CD4-positive, alpha-beta T cell (primary cell): ENCODE measurements at regions not wholly inside any gene's neighbourhood (a gene's known extent, or its start where the extent isn't known, plus 50 kb on each side); places are given as distances from the start of the nearest gene placed in this dataset.

Experiments used
- ATAC-seq: fragments of 200-7000 bp; cut with Tn5 transposase; one replicate; pipeline ENCODE4 v1.10.0; 2022; ENCODE audit warnings: mild to moderate bottlenecking; ENCODE audit not compliant: poor library complexity
- CTCF ChIA-PET: fragments of 350-600 bp; sonication (Branson Sonifier 250); formaldehyde crosslinking; loops from one replicate; lab custom pipeline; 2021; ENCODE audit warnings: antibody characterized with exemption, inconsistent platforms; lab: Charles Lee
- POLR2A ChIA-PET: fragments of 350-600 bp; sonication (Branson Sonifier 250); formaldehyde crosslinking; loops from one replicate; lab custom pipeline; 2021; ENCODE audit warnings: antibody characterized with exemption, inconsistent platforms; lab: Charles Lee
- DNase-seq, 14 experiments: peaks; one replicate each; pipeline ENCODE4 v3.0.0-alpha.2; 2013 to 2020; ENCODE audit warnings: mixed read lengths in 2 of 14
- H3K27ac ChIP-seq, 2 donors: one replicate each; pipeline versions ENCODE4 v1.5.1 to v1.7.0; 2013; ENCODE audit warnings: low read length in 2 of 2, low read depth in 1 of 2, mild to moderate bottlenecking in 1 of 2
- H3K27me3 ChIP-seq, 2 experiments: 1 replicate in 1 of 2; 2 replicates in 1 of 2; pipeline versions ENCODE4 v1.6.1 to v1.7.0; 2013; ENCODE audit warnings: low read length in 2 of 2, control low read depth in 1 of 2, mild to moderate bottlenecking in 1 of 2, moderate library complexity in 1 of 2; ENCODE audit not compliant: insufficient read depth in 2 of 2, control insufficient read depth in 1 of 2
- H3K36me3 ChIP-seq: one replicate; pipeline ENCODE4 v1.6.1; 2013; ENCODE audit warnings: low read length, control low read depth; ENCODE audit not compliant: insufficient read depth
- H3K4me1 ChIP-seq: one replicate; pipeline ENCODE4 v1.6.1; 2013; ENCODE audit warnings: low read length, control low read depth; ENCODE audit not compliant: insufficient read depth
- H3K4me3 ChIP-seq: one replicate; pipeline ENCODE4 v1.5.1; 2013; ENCODE audit warnings: mild to moderate bottlenecking, low read length, moderate library complexity
- H3K9me3 ChIP-seq, 2 experiments: 1 replicate in 1 of 2; 2 replicates in 1 of 2; pipeline versions ENCODE4 v1.6.1 to v1.7.0; 2013; ENCODE audit warnings: low read length in 2 of 2, mild to moderate bottlenecking in 2 of 2, control low read depth in 1 of 2, moderate library complexity in 1 of 2; ENCODE audit not compliant: control insufficient read depth in 1 of 2, insufficient read depth in 1 of 2
- H3K27ac Mint-ChIP-seq: one replicate; pipeline ENCODE4 v1.8.0; 2020; ENCODE audit warnings: mixed read lengths
- H3K27me3 Mint-ChIP-seq: one replicate; pipeline ENCODE4 v1.8.0; 2021; ENCODE audit warnings: mixed read lengths
- H3K36me3 Mint-ChIP-seq: one replicate; pipeline ENCODE4 v1.8.0; 2021; ENCODE audit warnings: low read depth, mixed read lengths
- H3K4me1 Mint-ChIP-seq: one replicate; pipeline ENCODE4 v1.8.0; 2021; ENCODE audit warnings: low read depth, mixed read lengths
- H3K4me3 Mint-ChIP-seq: one replicate; pipeline ENCODE4 v1.8.0; 2020; ENCODE audit warnings: mild to moderate bottlenecking, mixed read lengths
- H3K9me3 Mint-ChIP-seq: one replicate; pipeline ENCODE4 v1.8.0; 2020; ENCODE audit warnings: mixed read lengths
- CTCF ChIP-seq: fragments of 200-600 bp; IDR thresholded peaks from one replicate; pipeline ENCODE4 v1.8.0; 2022; ENCODE audit warnings: antibody characterized with exemption, mild to moderate bottlenecking
- intact Hi-C, 2 experiments: fragments of 100-400 bp; cut with DNase I in 1 of 2; cut with micrococcal nuclease in 1 of 2; formaldehyde crosslinking; loops; one replicate each; pipeline versions ENCODE4 v1.15.1 to v1.9.0; 2023 to 2025; cut with DNase I, micrococcal nuclease

GRCh38 chr3:157763644-157764043, 260.4 kb upstream of the VEPH1 start:
- Mint-ChIP-seq H3K27me3 (no peaks in the 10 kb centered on the region), H3K4me3 (no peak overlapping the region), H3K4me1 (no peaks in the 10 kb centered on the region), H3K9me3 (peaks cover 2% of the 10 kb centered on the region), H3K27ac (no peak overlapping the region), H3K36me3 (no peaks in the 10 kb centered on the region)
- ATAC-seq: no peak
- H3K27me3 ChIP-seq: no peaks in the 10 kb centered on the region
- POLR2A ChIA-PET: no interaction called here
- no peaks in the 10 kb centered on the region for H3K4me1 ChIP-seq
- CTCF ChIA-PET: no interaction called here
- DNase-seq: no peak
- H3K27ac ChIP-seq: no peak overlapping the region
- no peak for TF ChIP-seq CTCF
- no peaks in the 10 kb centered on the region for H3K36me3 ChIP-seq
- intact Hi-C loops: no loop called here
- no peaks in the 10 kb centered on the region for H3K9me3 ChIP-seq
- H3K4me3 ChIP-seq: no peak overlapping the region

- Mint-ChIP-seq H3K36me3 (no peaks in the 10 kb centered on the region), H3K4me1 (no peaks in the 10 kb centered on the region), H3K9me3 (no peaks in the 10 kb centered on the region), H3K27me3 (no peaks in the 10 kb centered on the region), H3K4me3 (no peak overlapping the region), H3K27ac (no peak overlapping the region)
- ChIA-PET CTCF (no interaction called here), POLR2A (no interaction called here)
- ATAC-seq (no peak), DNase-seq (no peak)
- no peaks in the 10 kb centered on the region for H3K27me3 ChIP-seq
- intact Hi-C loops: no loop called here
- H3K36me3 ChIP-seq: no peaks in the 10 kb centered on the region
- H3K27ac ChIP-seq: no peak overlapping the region
- H3K9me3 ChIP-seq: peaks cover 0 to 3% of the 10 kb centered on the region in 2 experiments
- H3K4me1 ChIP-seq: no peaks in the 10 kb centered on the region
- H3K4me3 ChIP-seq: no peak overlapping the region
- TF ChIP-seq CTCF: no peak
Observed at GRCh38 chr3:157759311-157759710, 256.1 kb upstream of the VEPH1 start.

- no peaks in the 10 kb centered on the region for H3K27me3 ChIP-seq
- Mint-ChIP-seq H3K27ac (no peak overlapping the region), H3K4me1 (no peaks in the 10 kb centered on the region), H3K4me3 (no peak overlapping the region), H3K9me3 (no peaks in the 10 kb centered on the region), H3K27me3 (no peaks in the 10 kb centered on the region), H3K36me3 (no peaks in the 10 kb centered on the region)
- ATAC-seq (no peak), DNase-seq (no peak)
- H3K4me1 ChIP-seq: no peaks in the 10 kb centered on the region
- CTCF ChIA-PET: no interaction called here
- H3K27ac ChIP-seq: no peak overlapping the region
- TF ChIP-seq CTCF: no peak
- POLR2A ChIA-PET: no interaction called here
- peaks cover 0 to 3% of the 10 kb centered on the region in 2 experiments for H3K9me3 ChIP-seq
- intact Hi-C loops: no loop called here
- H3K36me3 ChIP-seq: no peaks in the 10 kb centered on the region
- no peak overlapping the region for H3K4me3 ChIP-seq
Observed at GRCh38 chr3:157755233-157755632, 252.0 kb upstream of the VEPH1 start.
